K562 (cell line): ENCODE measurements at regions not wholly inside any gene's neighbourhood (a gene's known extent, or its start where the extent isn't known, plus 50 kb on each side); places are given as distances from the start of the nearest gene placed in this dataset.
A peak's percentile ranks its signal among the peaks of the same experiment; 100 is the strongest.

ENCODE experiments used
- ARID2 ChIP-seq: fragments of 450-650 bp; IDR thresholded peaks from 2 replicates; pipeline ENCODE4 v1.6.1; 2017; ENCODE audit warnings: antibody characterized with exemption, mild to moderate bottlenecking
- ATF1 ChIP-seq, 2 experiments: fragments of 450-650 bp in 1 of 2; IDR thresholded peaks; 2 replicates each; pipeline ENCODE4 v1.6.1; 2016; ENCODE audit warnings: missing compliant biosample characterization in 1 of 2, missing genetic modification characterization in 1 of 2
- ATF7 ChIP-seq: fragments of 450-650 bp; IDR thresholded peaks from 2 replicates; pipeline ENCODE4 v1.7.1; 2014; ENCODE audit warnings: mild to moderate bottlenecking, moderate library complexity
- BMI1 ChIP-seq: fragments of 150-350 bp; IDR thresholded peaks from 2 replicates; pipeline ENCODE4 v1.6.1; 2014; ENCODE audit warnings: low read length
- CBFA2T2 ChIP-seq: fragments of 450-650 bp; conservative IDR thresholded peaks from 2 replicates; pipeline ENCODE4 v1.6.1; 2017; ENCODE audit warnings: mild to moderate bottlenecking
- CC2D1A ChIP-seq: fragments of 450-650 bp; IDR thresholded peaks from 2 replicates; pipeline ENCODE4 v1.6.1; 2017; ENCODE audit warnings: mild to moderate bottlenecking
- CHAMP1 ChIP-seq: fragments of 450-650 bp; IDR thresholded peaks from 2 replicates; pipeline ENCODE4 v1.6.1; 2016; ENCODE audit warnings: mild to moderate bottlenecking
- EP300 ChIP-seq: IDR thresholded peaks from 2 replicates; pipeline ENCODE4 v1.6.1; 2012; ENCODE audit warnings: low read length, improper control_type of control experiment
- ESRRA ChIP-seq: fragments of 450-650 bp; IDR thresholded peaks from 2 replicates; pipeline ENCODE4 v1.6.1; 2014; ENCODE audit warnings: low read depth, mild to moderate bottlenecking, moderate library complexity, borderline replicate concordance
- FOS ChIP-seq: IDR thresholded peaks from 3 replicates; pipeline ENCODE4 v1.6.1; 2011; ENCODE audit not compliant: insufficient read length; ENCODE audit errors: extremely low read depth
- HLTF ChIP-seq: fragments of 450-650 bp; IDR thresholded peaks from 2 replicates; pipeline ENCODE4 v1.6.1; 2016
- HMGXB4 ChIP-seq: sonication (generic); formaldehyde crosslinking; IDR thresholded peaks from 2 replicates; pipeline ENCODE4 v1.8.1; 2023; ENCODE audit warnings: mild to moderate bottlenecking, missing genetic modification reagents
- MEIS2 ChIP-seq: fragments of 450-650 bp; IDR thresholded peaks from 2 replicates; pipeline ENCODE4 v1.6.1; 2014; ENCODE audit warnings: mild to moderate bottlenecking; ENCODE audit not compliant: partially characterized antibody
- MLLT1 ChIP-seq, 2 experiments: fragments of 450-650 bp; IDR thresholded peaks; 2 replicates each; pipeline ENCODE4 v1.6.1; 2016
- NCOA2 ChIP-seq, 2 experiments: fragments of 450-650 bp; IDR thresholded peaks; 2 replicates each; pipeline ENCODE4 v1.6.1; 2018; ENCODE audit warnings: mild to moderate bottlenecking in 2 of 2, moderate library complexity in 1 of 2; ENCODE audit not compliant: partially characterized antibody in 2 of 2
- POLR2G ChIP-seq: fragments of 200-400 bp; formaldehyde crosslinking; IDR thresholded peaks from 2 replicates; pipeline ENCODE4 v1.6.1; 2017; ENCODE audit warnings: low read depth, mild to moderate bottlenecking, antibody characterized with exemption, low read length, moderate library complexity
- RCOR1 ChIP-seq, 2 experiments: IDR thresholded peaks; 2 replicates each; pipeline ENCODE4 v1.6.1; 2012; ENCODE audit warnings: low read depth in 2 of 2, low read length in 2 of 2, borderline replicate concordance in 1 of 2, improper control_type of control experiment in 1 of 2
- RNF2 ChIP-seq: sonication (generic); IDR thresholded peaks from 2 replicates; pipeline ENCODE4 v1.6.1; 2016
- SIRT6 ChIP-seq: IDR thresholded peaks from one replicate; pipeline ENCODE4 v1.6.1; 2012; ENCODE audit warnings: low read depth, mild to moderate bottlenecking, control low read depth, inconsistent platforms, low read length, moderate library complexity
- SMAD1 ChIP-seq: fragments of 150-350 bp; IDR thresholded peaks from 2 replicates; pipeline ENCODE4 v1.6.1; 2014; ENCODE audit warnings: low read length, low read depth; ENCODE audit not compliant: partially characterized antibody
- SOX6 ChIP-seq: fragments of 450-650 bp; IDR thresholded peaks from 2 replicates; pipeline ENCODE4 v1.6.1; 2014; ENCODE audit warnings: mild to moderate bottlenecking
- SUPT5H ChIP-seq: fragments of 450-650 bp; IDR thresholded peaks from 2 replicates; pipeline ENCODE4 v1.6.1; 2016
- TBL1XR1 ChIP-seq, 2 experiments: IDR thresholded peaks; 2 replicates each; pipeline ENCODE4 v1.6.1; 2012; ENCODE audit warnings: improper control_type of control experiment in 2 of 2, low read length in 2 of 2, mild to moderate bottlenecking in 1 of 2
- TCF3 ChIP-seq: sonication (generic); formaldehyde crosslinking; IDR thresholded peaks from 2 replicates; pipeline ENCODE4 v1.4.0; 2020; ENCODE audit warnings: mild to moderate bottlenecking, missing genetic modification reagents
- ZFX ChIP-seq: sonication (generic); formaldehyde crosslinking; IDR thresholded peaks from 2 replicates; pipeline ENCODE4 v1.8.0; 2022; ENCODE audit warnings: mild to moderate bottlenecking, missing genetic modification reagents, moderate library complexity
- ZNF263 ChIP-seq: sonication (generic); formaldehyde crosslinking; IDR thresholded peaks from 2 replicates; pipeline ENCODE4 v1.8.0; 2022; ENCODE audit warnings: mild to moderate bottlenecking, missing genetic modification reagents, borderline replicate concordance

- TF ChIP-seq SIRT6 (no peak), BMI1 (no peak), ESRRA (peak; percentile 90), FOS (no peak), TCF3 (CRISPR knock-in tag) (peak; percentile 57), MLLT1 (IDR thresholded peaks at IDR 0.05) (peak in 1 of 2 experiments; percentile 68; a peak in 2 of 4 replicates), ARID2 (no peak), RNF2 (peak; percentile 90), RCOR1 (IDR thresholded peaks at IDR 0.05; ENCODE audit: borderline replicate concordance in 1 of 2, low read depth in 2 of 2, low read length in 2 of 2) (peak; percentile 45 to 76; a peak in 3 of 4 replicates), ZNF263 (peak; percentile 76), SOX6 (0 out of 2 replicates have a peak, but pooled peaks have one; percentile 38), CC2D1A (peak; percentile 32; the same call in 1 of the 2 replicates), CHAMP1 (no peak), POLR2G (peak; percentile 85), ATF7 (peak; percentile 71), CBFA2T2 (peak; percentile 27), MEIS2 (peak; percentile 55), SMAD1 (no peak), EP300 (peak; percentile 81), HLTF (0 out of 2 replicates have a peak, but pooled peaks have one; percentile 65), ATF1 (CRISPR knock-in tag; IDR thresholded peaks at IDR 0.05) (no peak), ATF1 (tag; IDR thresholded peaks at IDR 0.05) (0 out of 2 replicates have a peak, but pooled peaks have one; percentile 7), NCOA2 (IDR thresholded peaks at IDR 0.05; ENCODE audit: partially characterized antibody in 2 of 2) (no peak), HMGXB4 (no peak), ZFX (CRISPR knock-in tag) (peak; percentile 37), TBL1XR1 (IDR thresholded peaks at IDR 0.05; ENCODE audit: low read length in 2 of 2) (peak; percentile 76 to 86; a peak in 3 of 4 replicates), SUPT5H (peak; percentile 40)
These were observed 57.3 kb upstream of the BCOR start (continued) for GRCh38 chrX:40154853-40155588.
